SJSA1 (cell line): ENCODE measurements at regions not wholly inside any gene's neighbourhood (a gene's known extent, or its start where the extent isn't known, plus 50 kb on each side); places are given as distances from the start of the nearest gene placed in this dataset.
"Not testable (repeated sequence)": the region's sequence is repeated elsewhere in the genome, so short reads cannot be mapped to it uniquely, and the experiment has no call there.

Experiments used
- DNase-seq, 2 experiments: peaks; one replicate each; pipeline ENCODE4 v3.0.0-alpha.2; 2015 to 2020; ENCODE audit warnings: low spot score in 2 of 2, low read depth in 1 of 2
- H3K27ac ChIP-seq: fragments of 250-450 bp; sonication (Bioruptor Pico); 2 replicates; pipeline ENCODE4 v1.5.1; 2020; ENCODE audit warnings: mild to moderate bottlenecking, moderate library complexity
- H3K27me3 ChIP-seq: fragments of 250-450 bp; sonication (Bioruptor Pico); replicated peaks from 2 replicates; pipeline ENCODE4 v1.5.1; 2020; ENCODE audit warnings: mild to moderate bottlenecking, moderate library complexity
- H3K36me3 ChIP-seq: fragments of 250-450 bp; sonication (Bioruptor Pico); 2 replicates; pipeline ENCODE4 v1.5.1; 2020; ENCODE audit warnings: mild to moderate bottlenecking
- H3K4me1 ChIP-seq: fragments of 250-450 bp; sonication (Bioruptor Pico); replicated peaks from 2 replicates; pipeline ENCODE4 v1.6.1; 2021; ENCODE audit warnings: mild to moderate bottlenecking
- H3K4me3 ChIP-seq: fragments of 250-450 bp; sonication (Bioruptor Pico); 2 replicates; pipeline ENCODE4 v1.5.1; 2020; ENCODE audit warnings: mild to moderate bottlenecking
- H3K9me3 ChIP-seq: fragments of 250-450 bp; sonication (Bioruptor Pico); replicated peaks from 2 replicates; pipeline ENCODE4 v1.5.1; 2020; ENCODE audit warnings: mild to moderate bottlenecking

DNA sequence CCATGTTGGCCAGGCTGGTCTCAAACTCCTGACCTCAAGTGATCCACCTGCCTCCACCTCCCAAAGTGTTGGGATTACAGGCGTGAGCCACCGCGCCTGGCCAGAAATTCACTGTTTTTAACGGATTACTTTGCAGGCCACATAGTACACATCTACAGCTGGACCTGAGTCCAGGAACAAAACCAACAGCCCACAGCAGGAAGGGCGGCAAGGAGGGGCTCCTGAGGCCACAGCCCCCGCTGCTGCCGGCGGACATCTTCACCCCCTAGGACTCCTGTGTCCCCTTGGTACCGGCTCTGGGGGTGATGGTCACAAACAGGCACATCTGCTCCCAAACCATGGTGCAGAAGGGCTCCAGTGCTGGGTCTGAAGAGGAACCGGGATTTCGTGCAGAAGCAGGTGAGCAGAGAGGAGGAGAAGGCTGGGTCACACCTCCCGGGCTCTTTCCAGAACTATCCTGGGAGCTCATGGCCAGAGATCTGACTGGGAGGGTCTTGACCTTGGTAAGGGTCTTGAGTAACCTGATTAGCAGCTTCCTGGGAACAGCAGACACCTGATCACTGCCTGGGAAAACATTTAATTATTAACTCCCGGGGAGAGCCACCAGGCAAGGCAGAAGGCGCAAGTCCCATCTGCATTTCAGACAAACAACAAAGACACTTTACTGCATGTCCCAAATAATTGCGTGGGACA is 99.9 kb downstream of the SHANK2 start:
- H3K27me3 ChIP-seq, H3K9me3 ChIP-seq, DNase-seq, H3K27ac ChIP-seq, H3K4me1 ChIP-seq, H3K4me3 ChIP-seq, H3K36me3 ChIP-seq: not testable (repeated sequence)

DNA sequence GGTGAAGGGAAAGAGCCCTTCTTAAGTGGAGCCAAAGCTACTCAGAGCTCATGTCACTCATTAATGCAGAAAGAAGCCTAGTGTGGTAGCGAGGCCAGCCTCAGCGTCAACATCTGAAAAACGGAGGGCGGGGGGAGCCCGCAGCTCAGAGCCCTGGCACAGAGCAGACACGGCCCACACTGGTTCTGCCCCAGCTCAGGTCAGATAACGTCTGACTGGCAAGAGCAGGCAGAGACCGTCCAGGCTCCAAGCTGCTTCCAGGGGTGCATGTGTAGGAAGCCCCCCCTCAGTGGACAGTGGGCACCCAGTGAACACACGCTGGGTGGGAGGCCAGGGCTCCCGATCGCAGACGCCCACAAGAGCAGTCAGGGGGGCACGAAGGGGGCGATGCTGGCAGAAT is 100.8 kb downstream of the SHANK2 start:
- Histone ChIP-seq H3K9me3 (no peaks in the 10 kb centered on the region), H3K4me1 (no peaks in the 10 kb centered on the region), H3K27ac (no peak overlapping the region), H3K4me3 (no peak overlapping the region), H3K27me3 (no peaks in the 10 kb centered on the region), H3K36me3 (no peaks in the 10 kb centered on the region)
- no peak for DNase-seq

DNA sequence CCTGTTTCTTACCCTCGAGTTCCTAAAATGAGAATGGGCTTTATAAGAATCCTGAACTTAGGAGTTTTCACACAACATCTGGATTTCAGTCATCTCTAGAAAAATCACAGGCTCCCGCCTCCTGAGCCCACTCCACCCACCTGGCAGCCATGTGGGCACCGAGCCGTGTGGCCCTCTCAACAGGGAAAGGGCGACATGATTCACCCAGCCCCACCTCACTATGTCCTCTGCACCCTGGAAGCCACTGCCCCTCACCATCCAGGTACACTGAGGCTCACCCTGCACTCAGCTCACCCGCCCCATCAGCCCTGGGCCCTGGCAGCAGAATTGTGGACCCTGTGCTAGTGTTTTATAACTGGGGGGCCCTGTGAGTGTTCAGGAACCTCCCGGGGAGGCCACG is 101.5 kb downstream of the SHANK2 start:
- Histone ChIP-seq H3K4me1 (no peaks in the 10 kb centered on the region), H3K9me3 (no peaks in the 10 kb centered on the region), H3K27ac (no peak overlapping the region), H3K36me3 (no peaks in the 10 kb centered on the region), H3K4me3 (no peak overlapping the region), H3K27me3 (no peaks in the 10 kb centered on the region)
- DNase-seq, result no peak

DNA sequence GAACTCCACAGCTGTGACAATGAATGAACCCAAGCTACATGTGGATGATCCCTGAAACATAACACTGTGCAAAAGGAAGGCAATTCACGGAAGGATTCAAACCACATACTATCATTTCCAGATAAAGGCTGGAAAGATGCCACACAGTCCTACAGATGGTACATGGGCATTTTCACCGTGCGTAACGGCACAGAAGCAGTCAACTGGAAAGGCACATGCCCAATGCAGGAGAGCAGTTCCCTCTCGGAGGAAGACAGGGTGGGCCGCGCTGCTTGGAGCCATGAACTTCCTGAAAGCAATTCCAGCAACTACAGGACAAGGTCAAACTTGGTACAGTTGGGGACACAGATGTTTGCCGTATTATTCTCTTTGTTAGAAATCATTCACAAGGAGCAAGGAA is 103.7 kb downstream of the SHANK2 start:
- Histone ChIP-seq H3K4me1 (no peaks in the 10 kb centered on the region), H3K4me3 (no peak overlapping the region), H3K36me3 (no peaks in the 10 kb centered on the region), H3K27ac (no peak overlapping the region), H3K9me3 (no peaks in the 10 kb centered on the region), H3K27me3 (no peaks in the 10 kb centered on the region)
- DNase-seq, result no peak

DNA sequence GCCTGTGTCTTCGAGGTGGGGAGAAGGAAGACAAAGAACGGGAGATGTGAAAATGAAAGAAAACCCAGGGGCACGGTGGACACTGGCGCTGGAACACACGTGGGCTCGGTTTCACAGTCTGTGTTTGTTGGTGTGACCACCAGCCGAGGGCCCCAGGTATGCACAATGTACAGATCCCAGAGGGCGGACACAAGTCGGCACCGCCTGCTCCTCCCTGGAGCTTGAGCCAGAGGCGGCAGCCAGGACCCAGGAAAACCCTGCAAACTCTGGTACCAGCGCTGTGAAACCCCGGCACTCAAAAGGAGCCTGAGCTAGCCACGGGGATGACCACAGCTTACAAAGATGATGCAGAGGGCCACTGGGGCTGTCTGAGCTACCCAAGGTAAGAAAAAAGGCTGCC is 105.0 kb downstream of the SHANK2 start:
- no peak for DNase-seq
- H3K4me3 ChIP-seq, result no peak overlapping the region
- H3K27ac ChIP-seq, result no peak overlapping the region
- no peaks in the 10 kb centered on the region for H3K36me3 ChIP-seq
- H3K9me3 ChIP-seq, result no peaks in the 10 kb centered on the region
- H3K27me3 ChIP-seq, result no peaks in the 10 kb centered on the region
- no peaks in the 10 kb centered on the region for H3K4me1 ChIP-seq

DNA sequence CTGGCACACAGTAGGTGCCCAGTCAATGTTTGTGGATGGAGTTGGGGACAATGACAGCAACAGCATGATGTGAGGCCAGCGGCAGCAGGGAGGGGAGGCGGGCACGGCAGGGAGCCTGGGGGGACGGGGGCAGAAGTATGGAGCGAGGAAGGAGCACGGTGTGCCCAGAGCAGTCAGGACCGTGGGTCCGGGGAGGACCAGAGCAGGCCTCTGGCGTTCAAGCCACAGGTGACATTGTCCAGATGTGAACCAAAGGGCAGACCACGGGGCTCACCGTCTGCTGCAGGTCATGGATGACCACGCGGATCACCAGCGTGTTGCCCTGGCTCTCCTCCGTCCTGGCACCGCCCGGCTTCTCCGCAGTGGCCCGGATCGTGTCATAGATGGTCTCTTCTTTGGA is 105.5 kb downstream of the SHANK2 start:
- Histone ChIP-seq H3K27me3 (no peaks in the 10 kb centered on the region), H3K9me3 (no peaks in the 10 kb centered on the region), H3K4me1 (no peaks in the 10 kb centered on the region), H3K27ac (no peak overlapping the region), H3K4me3 (no peak overlapping the region), H3K36me3 (no peaks in the 10 kb centered on the region)
- no peak for DNase-seq

DNA sequence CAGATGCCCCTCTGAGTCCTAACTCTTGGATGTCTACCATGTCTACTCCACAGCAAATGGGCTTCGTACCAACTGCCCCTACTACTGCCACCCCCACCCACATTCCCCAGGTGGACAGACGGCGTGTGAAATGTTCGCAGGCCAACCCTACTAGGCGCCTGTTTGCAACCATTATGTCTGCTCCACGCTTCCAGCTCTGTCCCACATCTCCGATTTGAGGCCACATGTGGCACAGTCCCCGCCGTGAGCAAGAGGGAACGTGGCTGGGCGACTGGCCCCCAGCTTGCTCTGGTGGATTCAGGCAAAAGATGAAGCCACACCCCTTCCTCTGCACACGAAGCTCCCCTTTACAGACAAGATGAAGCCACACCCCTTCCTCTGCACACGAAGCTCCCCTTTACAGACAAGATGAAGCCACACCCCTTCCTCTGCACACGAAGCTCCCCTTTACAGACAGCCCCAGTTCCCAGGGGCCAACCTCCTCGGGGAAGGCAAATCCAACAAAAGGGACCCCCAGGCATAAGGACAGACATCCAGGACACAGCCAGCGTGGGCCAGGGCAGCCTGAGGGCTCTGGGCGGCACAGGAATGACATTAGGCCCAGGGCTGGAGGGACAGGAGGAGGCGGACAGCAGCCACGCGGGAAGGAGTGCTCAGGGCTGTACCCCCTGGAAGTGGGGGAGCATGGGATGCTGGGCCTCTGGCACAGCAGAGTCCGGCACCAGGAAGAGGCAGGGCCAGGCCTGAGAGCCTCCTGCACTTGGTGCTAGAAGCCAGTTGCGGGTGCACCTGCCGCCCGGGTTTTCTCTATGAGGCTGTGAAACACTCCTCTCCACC is 106.2 kb downstream of the SHANK2 start:
- no peak overlapping the region for H3K4me3 ChIP-seq
- H3K9me3 ChIP-seq, result no peaks in the 10 kb centered on the region
- DNase-seq, result no peak
- H3K4me1 ChIP-seq, result no peaks in the 10 kb centered on the region
- no peaks in the 10 kb centered on the region for H3K27me3 ChIP-seq
- no peak overlapping the region for H3K27ac ChIP-seq
- no peaks in the 10 kb centered on the region for H3K36me3 ChIP-seq

DNA sequence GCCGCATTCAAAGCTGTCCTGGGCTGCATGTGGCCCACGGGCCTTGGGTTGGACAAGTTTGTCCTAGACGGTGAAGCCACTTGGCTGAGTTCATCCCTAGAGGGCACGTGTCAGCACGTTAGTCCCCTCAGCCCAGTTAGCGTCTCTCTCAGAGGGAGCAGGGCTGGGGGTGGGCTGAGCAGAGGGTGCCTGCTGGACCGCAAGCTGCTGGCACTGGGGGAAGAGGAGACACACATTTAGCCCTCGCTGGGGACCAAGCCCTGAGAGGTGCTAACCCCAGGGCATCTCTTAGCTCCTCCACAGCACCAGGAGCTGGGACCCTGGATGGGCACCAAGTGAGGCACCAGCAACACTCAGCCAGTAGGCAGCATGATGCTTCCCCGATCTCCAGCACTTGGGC is 107.0 kb downstream of the SHANK2 start:
- Histone ChIP-seq H3K36me3 (no peaks in the 10 kb centered on the region), H3K27ac (no peak overlapping the region), H3K9me3 (no peaks in the 10 kb centered on the region), H3K4me3 (no peak overlapping the region), H3K4me1 (no peaks in the 10 kb centered on the region), H3K27me3 (no peaks in the 10 kb centered on the region)
- DNase-seq, result no peak

DNA sequence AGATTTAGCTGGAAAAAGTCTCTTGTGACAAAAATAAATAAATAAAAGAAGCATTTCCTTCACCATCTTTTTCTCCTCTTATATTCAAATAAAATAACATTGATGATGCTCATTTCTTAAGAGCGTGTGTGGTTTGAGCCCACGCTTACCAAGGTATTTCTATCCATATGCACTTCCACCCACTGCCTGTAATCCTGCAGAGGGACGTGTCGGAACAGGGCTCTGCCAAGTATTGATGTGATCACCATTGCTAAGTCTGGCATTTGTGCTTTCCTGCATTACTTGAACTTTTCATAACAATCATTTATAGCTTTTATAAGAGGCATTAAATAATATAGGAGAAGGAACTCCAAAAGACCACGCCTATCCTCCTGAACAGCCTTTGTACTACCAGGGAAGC is 107.6 kb downstream of the SHANK2 start:
- Histone ChIP-seq H3K9me3 (no peaks in the 10 kb centered on the region), H3K27ac (no peak overlapping the region), H3K36me3 (no peaks in the 10 kb centered on the region), H3K27me3 (no peaks in the 10 kb centered on the region), H3K4me1 (no peaks in the 10 kb centered on the region), H3K4me3 (no peak overlapping the region)
- DNase-seq, result no peak

DNA sequence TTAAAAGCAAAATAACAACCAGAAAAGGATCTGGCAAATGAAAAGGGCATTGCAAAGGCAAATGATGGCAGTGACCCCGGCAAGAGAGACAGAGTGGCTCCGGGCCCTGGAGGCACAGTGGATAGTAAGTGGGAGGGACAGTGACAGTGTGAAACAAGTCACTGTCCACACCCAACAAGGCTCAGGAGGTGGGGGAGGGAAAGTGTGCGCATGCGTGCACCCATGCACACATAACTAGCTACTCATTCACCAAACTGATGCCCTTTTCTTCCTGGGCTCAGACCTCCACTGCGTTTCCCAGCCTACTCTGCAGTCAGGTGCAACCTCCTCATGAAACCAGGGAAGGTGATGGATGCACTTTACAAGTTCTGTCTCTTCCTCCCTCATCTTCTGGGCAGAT is 108.4 kb downstream of the SHANK2 start:
- no peaks in the 10 kb centered on the region for H3K9me3 ChIP-seq
- no peaks in the 10 kb centered on the region for H3K36me3 ChIP-seq
- no peaks in the 10 kb centered on the region for H3K4me1 ChIP-seq
- no peak overlapping the region for H3K27ac ChIP-seq
- DNase-seq, result no peak
- no peaks in the 10 kb centered on the region for H3K27me3 ChIP-seq
- H3K4me3 ChIP-seq, result no peak overlapping the region

DNA sequence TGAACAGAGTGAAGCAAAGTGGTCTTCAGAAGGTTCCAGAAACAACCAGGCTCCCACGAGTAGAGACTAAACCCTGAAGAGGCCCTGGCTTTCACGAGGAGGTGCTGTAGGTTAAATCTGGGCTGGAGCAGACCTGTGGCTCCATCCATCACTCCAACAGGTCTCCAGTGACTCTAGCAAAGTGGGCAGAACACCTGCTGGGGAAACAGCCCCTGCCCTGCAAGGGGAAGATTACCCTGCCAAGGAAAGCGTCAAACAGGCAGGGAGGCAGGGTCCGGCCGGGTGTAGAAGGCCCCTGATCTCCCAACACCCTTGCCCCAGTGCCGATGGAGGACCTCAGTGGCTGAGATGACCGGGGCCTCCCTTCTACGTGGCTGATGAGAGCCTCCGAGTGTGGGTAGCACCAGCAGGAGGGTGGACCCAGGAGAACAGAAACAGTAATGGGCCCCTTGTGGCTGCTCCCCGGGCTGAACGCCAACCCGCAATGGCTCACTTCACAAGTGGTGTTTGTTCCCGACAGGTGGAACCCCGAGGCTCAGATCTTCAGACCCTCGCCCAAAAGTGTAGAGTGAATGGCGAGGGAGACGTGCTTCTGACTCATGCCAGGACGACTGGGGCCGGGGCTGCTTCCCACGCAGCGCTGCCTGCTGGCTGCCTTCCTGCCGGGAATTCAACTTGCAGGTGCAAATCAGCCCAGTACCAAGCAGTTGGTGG is 112.0 kb downstream of the SHANK2 start:
- Histone ChIP-seq H3K4me3 (no peak overlapping the region), H3K27me3 (no peaks in the 10 kb centered on the region), H3K27ac (no peak overlapping the region), H3K36me3 (no peaks in the 10 kb centered on the region), H3K9me3 (no peaks in the 10 kb centered on the region), H3K4me1 (no peaks in the 10 kb centered on the region)
- no peak for DNase-seq

DNA sequence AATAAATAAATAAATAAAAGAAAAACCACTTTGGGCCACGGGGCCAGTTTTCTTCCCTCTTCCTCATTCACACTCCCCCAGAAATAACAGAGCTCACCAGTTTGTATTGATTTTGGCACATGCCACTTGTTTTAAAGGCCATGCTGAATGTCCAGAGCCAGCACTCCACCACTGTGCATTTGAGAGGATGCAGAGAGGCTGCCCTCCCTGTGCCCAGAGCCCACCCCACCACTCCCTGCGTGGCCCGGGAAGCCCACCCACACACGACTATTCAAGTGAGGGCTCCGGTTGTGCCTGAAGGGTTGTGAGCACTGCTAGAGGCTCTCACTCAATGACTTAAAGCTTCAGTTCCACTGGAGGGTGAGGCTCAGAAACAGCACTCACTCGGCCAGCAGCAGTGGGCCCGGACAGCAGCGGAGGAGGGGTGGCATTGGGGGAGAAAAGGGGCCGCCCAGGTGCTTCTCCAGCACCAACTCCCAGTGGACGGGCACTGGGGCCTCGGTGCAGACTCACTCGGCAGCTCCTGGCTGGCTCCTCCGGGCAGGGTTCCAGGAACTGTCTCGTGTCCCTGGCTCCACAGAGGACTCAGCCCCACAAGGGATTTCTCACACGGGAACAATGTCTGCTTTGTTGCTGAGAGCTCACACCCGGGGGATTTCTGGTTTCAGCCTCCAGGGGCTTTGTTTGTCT is 112.7 kb downstream of the SHANK2 start:
- no peak for DNase-seq
- Histone ChIP-seq H3K4me1 (no peaks in the 10 kb centered on the region), H3K27me3 (no peaks in the 10 kb centered on the region), H3K9me3 (no peaks in the 10 kb centered on the region), H3K27ac (no peak overlapping the region), H3K36me3 (no peaks in the 10 kb centered on the region), H3K4me3 (no peak overlapping the region)

DNA sequence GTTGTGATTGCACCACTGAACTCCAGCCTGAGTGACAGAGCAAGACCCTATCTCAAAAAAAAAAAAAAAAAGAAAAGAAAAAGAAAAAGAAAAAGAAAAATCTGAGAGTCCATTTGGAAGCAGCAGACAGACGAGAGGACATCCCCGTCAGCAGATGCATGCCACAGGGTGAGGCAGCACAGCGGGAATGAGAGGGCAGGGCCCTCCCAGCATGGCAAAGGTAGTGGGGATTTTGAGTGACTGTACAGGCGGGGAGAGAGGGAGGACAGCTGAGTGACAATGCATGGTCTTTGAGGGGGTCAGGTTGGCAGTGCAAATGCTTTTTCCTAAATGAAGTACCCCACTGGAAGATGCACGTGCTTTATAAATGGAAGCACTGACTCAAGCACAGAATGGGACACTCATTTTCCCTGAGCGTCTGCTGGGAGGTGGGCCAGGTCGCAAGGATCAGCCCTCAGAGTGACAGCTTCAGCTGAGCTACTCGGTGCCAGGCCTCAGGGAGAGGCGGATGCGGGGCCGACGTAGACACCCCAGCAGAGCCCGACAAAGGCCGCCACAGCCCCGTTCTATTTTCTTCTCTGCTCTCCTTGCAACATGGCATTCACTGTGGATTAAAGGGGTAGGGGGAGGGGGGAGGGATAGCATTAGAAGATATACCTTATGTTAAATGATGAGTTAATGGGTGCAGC is 113.5 kb downstream of the SHANK2 start:
- Histone ChIP-seq H3K27ac (no peak overlapping the region), H3K4me3 (no peak overlapping the region), H3K9me3 (no peaks in the 10 kb centered on the region), H3K36me3 (no peaks in the 10 kb centered on the region), H3K27me3 (no peaks in the 10 kb centered on the region), H3K4me1 (no peaks in the 10 kb centered on the region)
- no peak for DNase-seq
